Astrocyte (in vitro differentiated cells and primary cell): ENCODE measurements at regions not wholly inside any gene's neighbourhood (a gene's known extent, or its start where the extent isn't known, plus 50 kb on each side); places are given as distances from the start of the nearest gene placed in this dataset.
"Not testable (repeated sequence)": the region's sequence is repeated elsewhere in the genome, so short reads cannot be mapped to it uniquely, and the experiment has no call there.

Source experiments
- DNase-seq: peaks from one replicate; pipeline ENCODE4 v3.0.0-alpha.2; 2010; ENCODE audit warnings: low read depth
- FAIRE-seq: peaks from 2 replicates; lab custom pipeline; 2011; peaks lifted over from hg19 to GRCh38; lab: Jason Lieb, UNC
- H2AFZ ChIP-seq: 2 replicates; pipeline ENCODE4 v1.6.0; 2012; ENCODE audit warnings: low read depth, low read length, inconsistent platforms
- H3K27ac ChIP-seq: 2 replicates; pipeline ENCODE4 v1.5.1; 2011; ENCODE audit warnings: low read depth, low read length, inconsistent platforms
- H3K27me3 ChIP-seq: 2 replicates; pipeline ENCODE4 v1.6.0; 2011; ENCODE audit warnings: low read length, inconsistent platforms; ENCODE audit not compliant: insufficient read depth
- H3K36me3 ChIP-seq: 2 replicates; pipeline ENCODE4 v1.5.1; 2011; ENCODE audit warnings: low read length, inconsistent platforms; ENCODE audit not compliant: insufficient read depth
- H3K4me1 ChIP-seq: 2 replicates; pipeline ENCODE4 v1.5.1; 2011; ENCODE audit warnings: low read length, inconsistent platforms; ENCODE audit not compliant: insufficient read depth
- H3K4me2 ChIP-seq: 2 replicates; pipeline ENCODE4 v1.6.0; 2012; ENCODE audit warnings: low read length, inconsistent platforms
- H3K4me3 ChIP-seq: 2 replicates; pipeline ENCODE4 v1.5.1; 2011; ENCODE audit warnings: low read depth, mild to moderate bottlenecking, low read length, inconsistent platforms; ENCODE audit not compliant: insufficient read depth
- H3K79me2 ChIP-seq: 2 replicates; pipeline ENCODE4 v1.6.0; 2012; ENCODE audit warnings: mild to moderate bottlenecking, low read length, inconsistent platforms; ENCODE audit not compliant: insufficient read depth
- H3K9ac ChIP-seq: 2 replicates; pipeline ENCODE4 v1.6.0; 2012; ENCODE audit warnings: mild to moderate bottlenecking, low read length, inconsistent platforms
- H3K9me3 ChIP-seq: 2 replicates; pipeline ENCODE4 v1.5.1; 2012; ENCODE audit warnings: low read depth, mild to moderate bottlenecking, low read length, inconsistent platforms; ENCODE audit not compliant: insufficient read depth
- H4K20me1 ChIP-seq: 2 replicates; pipeline ENCODE4 v1.6.0; 2012; ENCODE audit warnings: low read length, inconsistent platforms; ENCODE audit not compliant: insufficient read depth
- H3K27ac Mint-ChIP-seq: one replicate; pipeline ENCODE4 v1.8.0; 2021; ENCODE audit warnings: mild to moderate bottlenecking, mixed read lengths; ENCODE audit not compliant: unreplicated experiment
- H3K27me3 Mint-ChIP-seq: one replicate; pipeline ENCODE4 v1.8.0; 2021; ENCODE audit warnings: low read depth, mixed read lengths; ENCODE audit not compliant: unreplicated experiment
- H3K36me3 Mint-ChIP-seq: one replicate; pipeline ENCODE4 v1.8.0; 2021; ENCODE audit warnings: low read depth, mixed read lengths; ENCODE audit not compliant: unreplicated experiment
- H3K4me1 Mint-ChIP-seq: one replicate; pipeline ENCODE4 v1.8.0; 2021; ENCODE audit warnings: low read depth, mixed read lengths; ENCODE audit not compliant: unreplicated experiment
- H3K4me3 Mint-ChIP-seq: one replicate; pipeline ENCODE4 v1.8.0; 2021; ENCODE audit warnings: mild to moderate bottlenecking, moderate library complexity, mixed read lengths; ENCODE audit not compliant: unreplicated experiment
- H3K9me3 Mint-ChIP-seq: one replicate; pipeline ENCODE4 v1.8.0; 2021; ENCODE audit warnings: mild to moderate bottlenecking, mixed read lengths; ENCODE audit not compliant: unreplicated experiment
- CTCF ChIP-seq: IDR thresholded peaks from 2 replicates; pipeline ENCODE4 v1.5.1; 2011; ENCODE audit warnings: low read depth, mild to moderate bottlenecking, inconsistent platforms, low read length, moderate library complexity; ENCODE audit not compliant: insufficient read depth
- EZH2 ChIP-seq: IDR thresholded peaks from 2 replicates; pipeline ENCODE4 v1.6.1; 2012; ENCODE audit warnings: mild to moderate bottlenecking, low read length, inconsistent platforms; ENCODE audit not compliant: insufficient read depth

GRCh38 chr2:153532140-153532539, 53.6 kb upstream of the RPRM start:
- no peaks in the 10 kb centered on the region for H3K27me3 ChIP-seq
- H3K4me1 ChIP-seq = no peaks in the 10 kb centered on the region
- H3K27ac Mint-ChIP-seq = no peak overlapping the region
- no peaks in the 10 kb centered on the region for H3K27me3 Mint-ChIP-seq
- no peak for FAIRE-seq
- H3K9me3 ChIP-seq = no peaks in the 10 kb centered on the region
- H3K4me3 Mint-ChIP-seq = no peak overlapping the region
- H3K4me1 Mint-ChIP-seq = no peaks in the 10 kb centered on the region
- no peaks in the 10 kb centered on the region for H3K79me2 ChIP-seq
- H3K4me2 ChIP-seq = no peak overlapping the region
- no peak overlapping the region for H3K27ac ChIP-seq
- no peak overlapping the region for H3K4me3 ChIP-seq
- no peak overlapping the region for H2AFZ ChIP-seq
- no peak for DNase-seq
- H3K9me3 Mint-ChIP-seq = no peaks in the 10 kb centered on the region
- no peaks in the 10 kb centered on the region for H4K20me1 ChIP-seq
- no peaks in the 10 kb centered on the region for H3K36me3 Mint-ChIP-seq
- H3K36me3 ChIP-seq = no peaks in the 10 kb centered on the region
- H3K9ac ChIP-seq = no peak overlapping the region
- TF ChIP-seq EZH2 (no peak), CTCF (no peak)

DNA sequence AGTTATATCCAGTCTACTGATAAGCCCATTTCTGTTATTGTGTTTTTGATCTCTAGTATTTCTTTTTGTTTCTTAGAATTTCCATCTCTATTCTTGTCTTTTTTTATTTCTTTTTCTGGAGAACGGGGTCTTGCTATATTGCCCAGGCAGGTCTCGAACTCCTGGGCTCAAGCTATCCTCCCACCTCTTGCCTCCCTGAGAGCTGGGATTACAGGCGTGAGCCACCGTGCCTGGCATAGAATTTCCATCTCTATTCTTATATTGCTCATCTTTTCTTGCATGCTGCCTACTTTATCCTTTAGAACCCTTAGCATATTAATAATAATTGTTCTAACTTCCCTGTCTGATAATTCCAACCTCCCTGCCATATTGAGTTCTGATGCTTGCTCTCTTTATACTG, 55.2 kb upstream of the RPRM start:
- not testable (repeated sequence) for H3K4me3 Mint-ChIP-seq, H3K27ac Mint-ChIP-seq, H3K27me3 Mint-ChIP-seq, H3K27me3 ChIP-seq, H2AFZ ChIP-seq, H3K9ac ChIP-seq, H3K36me3 ChIP-seq, H3K36me3 Mint-ChIP-seq, H3K9me3 Mint-ChIP-seq, H3K4me1 ChIP-seq, H3K4me2 ChIP-seq, H3K4me3 ChIP-seq, FAIRE-seq, H3K4me1 Mint-ChIP-seq, DNase-seq, H3K79me2 ChIP-seq, H3K9me3 ChIP-seq, H3K27ac ChIP-seq, H4K20me1 ChIP-seq

GRCh38 chr2:153534590-153534989, 56.0 kb upstream of the RPRM start:
- not testable (repeated sequence) for H3K9ac ChIP-seq, H3K27me3 Mint-ChIP-seq, H3K9me3 ChIP-seq, H3K79me2 ChIP-seq, H3K27ac ChIP-seq, H3K4me2 ChIP-seq, H3K36me3 Mint-ChIP-seq, H3K4me1 Mint-ChIP-seq, H3K36me3 ChIP-seq, H3K27ac Mint-ChIP-seq, H3K4me1 ChIP-seq, H2AFZ ChIP-seq, H3K4me3 Mint-ChIP-seq, H3K9me3 Mint-ChIP-seq, H3K27me3 ChIP-seq, FAIRE-seq, H3K4me3 ChIP-seq, H4K20me1 ChIP-seq, DNase-seq

DNA sequence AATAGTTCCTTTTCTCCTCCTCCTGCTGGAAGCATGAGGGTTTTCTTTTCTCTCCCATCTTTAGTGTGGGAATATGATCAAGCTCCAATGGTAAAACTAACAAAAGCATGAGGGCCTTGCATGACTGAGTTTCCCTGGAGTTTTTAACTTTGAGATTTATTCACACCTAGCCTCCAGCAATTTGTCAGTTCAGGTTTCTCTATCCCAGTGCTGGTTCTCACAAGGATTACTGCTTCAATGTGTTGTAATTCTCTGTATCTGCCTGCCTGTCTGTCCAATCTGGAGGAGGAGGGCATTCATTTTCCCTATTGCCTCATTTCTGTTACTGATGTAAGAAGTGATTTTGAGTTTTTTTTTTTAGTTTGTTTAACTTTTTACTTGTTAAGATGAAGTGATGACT, 57.6 kb upstream of the RPRM start:
- H2AFZ ChIP-seq = no peak overlapping the region
- DNase-seq (no peak), FAIRE-seq (no peak)
- no peaks in the 10 kb centered on the region for H3K9me3 ChIP-seq
- no peak overlapping the region for H3K4me2 ChIP-seq
- no peaks in the 10 kb centered on the region for H3K4me1 ChIP-seq
- TF ChIP-seq EZH2 (no peak), CTCF (no peak)
- Mint-ChIP-seq H3K9me3 (peaks cover 7% of the 10 kb centered on the region), H3K27ac (no peak overlapping the region), H3K4me3 (no peak overlapping the region), H3K4me1 (no peaks in the 10 kb centered on the region), H3K36me3 (no peaks in the 10 kb centered on the region), H3K27me3 (no peaks in the 10 kb centered on the region)
- no peaks in the 10 kb centered on the region for H3K27me3 ChIP-seq
- H4K20me1 ChIP-seq = no peaks in the 10 kb centered on the region
- no peak overlapping the region for H3K27ac ChIP-seq
- no peaks in the 10 kb centered on the region for H3K36me3 ChIP-seq
- H3K9ac ChIP-seq = no peak overlapping the region
- H3K4me3 ChIP-seq = no peak overlapping the region
- no peaks in the 10 kb centered on the region for H3K79me2 ChIP-seq

DNA sequence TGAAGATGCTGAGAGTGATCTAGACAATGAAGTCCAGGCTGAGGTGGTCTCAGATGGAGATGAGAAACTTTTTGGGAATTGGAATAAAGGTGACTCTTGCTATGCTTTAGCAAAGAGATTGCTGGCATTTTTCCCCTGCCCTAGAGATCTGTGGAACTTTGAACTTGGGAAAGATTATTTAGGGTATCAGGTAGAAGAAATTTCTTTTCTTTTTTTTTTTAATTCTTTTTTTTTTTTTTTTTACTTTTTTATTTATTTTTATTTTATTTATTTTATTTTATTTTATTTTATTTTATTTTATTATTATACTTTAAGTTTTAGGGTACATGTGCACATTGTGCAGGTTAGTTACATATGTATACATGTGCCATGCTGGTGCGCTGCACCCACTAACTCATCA, 59.5 kb upstream of the RPRM start:
- not testable (repeated sequence) for H3K36me3 ChIP-seq, H3K27me3 Mint-ChIP-seq, H3K4me1 ChIP-seq, H3K4me3 ChIP-seq, H3K27me3 ChIP-seq, H4K20me1 ChIP-seq, H3K4me2 ChIP-seq, H3K79me2 ChIP-seq, H2AFZ ChIP-seq, DNase-seq, FAIRE-seq, H3K4me1 Mint-ChIP-seq, H3K4me3 Mint-ChIP-seq, H3K9me3 ChIP-seq, H3K9ac ChIP-seq, H3K36me3 Mint-ChIP-seq, H3K27ac Mint-ChIP-seq, H3K27ac ChIP-seq, H3K9me3 Mint-ChIP-seq
